Ishikawa (cell line): ENCODE measurements at regions not wholly inside any gene's neighbourhood (a gene's known extent, or its start where the extent isn't known, plus 50 kb on each side); places are given as distances from the start of the nearest gene placed in this dataset.

ENCODE experiments used
- CEBPB ChIP-seq: IDR thresholded peaks from 2 replicates; pipeline ENCODE4 v1.6.1; 2012
- CREB1 ChIP-seq: IDR thresholded peaks from 2 replicates; pipeline ENCODE4 v1.6.1; 2012; ENCODE audit warnings: low read depth
- EGR1 ChIP-seq: IDR thresholded peaks from 2 replicates; pipeline ENCODE4 v1.6.1; 2012
- EP300 ChIP-seq: IDR thresholded peaks from 2 replicates; pipeline ENCODE4 v1.6.1; 2012; ENCODE audit warnings: borderline replicate concordance
- FOXM1 ChIP-seq: IDR thresholded peaks from 2 replicates; pipeline ENCODE4 v1.6.1; 2012; ENCODE audit warnings: low read depth, borderline replicate concordance
- NFIC ChIP-seq: IDR thresholded peaks from 2 replicates; pipeline ENCODE4 v1.6.1; 2012
- RAD21 ChIP-seq: IDR thresholded peaks from 2 replicates; pipeline ENCODE4 v1.6.1; 2012; ENCODE audit warnings: low read depth
- TAF1 ChIP-seq: IDR thresholded peaks from 2 replicates; pipeline ENCODE4 v1.6.1; 2012; ENCODE audit warnings: low read depth, mild to moderate bottlenecking
- TCF12 ChIP-seq: IDR thresholded peaks from 2 replicates; pipeline ENCODE4 v1.6.1; 2012; ENCODE audit warnings: low read depth
- TEAD4 ChIP-seq: IDR thresholded peaks from 2 replicates; pipeline ENCODE4 v1.6.1; 2012
- YY1 ChIP-seq: IDR thresholded peaks from 2 replicates; pipeline ENCODE4 v1.6.1; 2012; ENCODE audit warnings: low read depth
- ZBTB7A ChIP-seq: IDR thresholded peaks from 2 replicates; pipeline ENCODE4 v1.6.1; 2012; ENCODE audit warnings: low read depth
- TF ChIP-seq, protein P1 (sequence below): IDR thresholded peaks from 2 replicates; pipeline ENCODE4 v1.6.1; 2012
- TF ChIP-seq, protein P2 (sequence below): IDR thresholded peaks from 2 replicates; pipeline ENCODE4 v1.6.1; 2012
- TF ChIP-seq, protein P3 (sequence below): IDR thresholded peaks from 2 replicates; pipeline ENCODE4 v1.6.1; 2012; ENCODE audit warnings: low read depth, mild to moderate bottlenecking

DNA sequence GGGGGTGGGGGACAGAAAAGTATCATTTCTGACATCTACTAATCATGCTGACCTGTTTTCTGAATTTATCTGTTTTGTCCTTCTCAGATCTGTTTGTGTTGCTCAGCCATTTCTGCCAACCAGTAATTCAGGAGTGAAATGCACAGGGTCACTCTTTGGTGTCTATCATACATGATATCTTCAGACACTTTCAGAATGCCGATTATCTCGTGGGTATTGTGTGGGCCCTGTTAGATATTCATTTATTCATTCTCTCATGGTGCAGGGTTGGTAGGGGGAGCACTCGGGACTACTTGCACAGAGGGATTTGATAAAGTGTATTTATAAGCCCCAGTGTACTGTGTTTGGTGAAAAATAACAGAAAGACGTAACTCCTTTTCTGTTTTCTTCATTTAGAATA lies 101.2 kb upstream of the CITED2 start:
- TF ChIP-seq NFIC (no peak), CEBPB (no peak), EP300 (no peak), TCF12 (no peak), FOXM1 (no peak), EGR1 (no peak), TEAD4 (no peak), CREB1 (no peak)
- TF ChIP-seq, protein P1, sequence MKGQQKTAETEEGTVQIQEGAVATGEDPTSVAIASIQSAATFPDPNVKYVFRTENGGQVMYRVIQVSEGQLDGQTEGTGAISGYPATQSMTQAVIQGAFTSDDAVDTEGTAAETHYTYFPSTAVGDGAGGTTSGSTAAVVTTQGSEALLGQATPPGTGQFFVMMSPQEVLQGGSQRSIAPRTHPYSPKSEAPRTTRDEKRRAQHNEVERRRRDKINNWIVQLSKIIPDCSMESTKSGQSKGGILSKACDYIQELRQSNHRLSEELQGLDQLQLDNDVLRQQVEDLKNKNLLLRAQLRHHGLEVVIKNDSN, result no peak

DNA sequence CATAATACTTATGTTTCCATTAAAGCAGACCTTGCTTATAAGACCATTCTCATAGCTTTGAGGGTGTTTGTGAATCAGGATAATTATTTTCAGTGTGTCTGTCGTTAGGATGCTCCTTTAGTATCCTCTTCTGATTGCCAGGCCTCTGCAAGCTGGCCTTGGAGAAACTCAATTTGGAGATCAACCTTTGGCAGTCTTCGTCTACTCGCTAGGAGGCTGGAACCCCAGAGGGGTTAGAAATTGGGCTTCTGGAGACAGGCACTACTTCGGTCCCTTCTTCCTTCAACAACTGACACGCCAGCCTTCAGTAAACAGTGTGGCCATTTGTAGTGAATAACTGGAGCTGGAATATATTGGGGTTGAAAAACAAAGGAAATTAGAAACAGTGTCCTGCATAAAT lies 100.8 kb upstream of the CITED2 start:
- TF ChIP-seq TEAD4 (no peak), EGR1 (no peak), EP300 (no peak), TAF1 (no peak), NFIC (no peak), CREB1 (no peak), FOXM1 (no peak), TCF12 (no peak), RAD21 (no peak), ZBTB7A (no peak), CEBPB (no peak)
- TF ChIP-seq, protein P2, sequence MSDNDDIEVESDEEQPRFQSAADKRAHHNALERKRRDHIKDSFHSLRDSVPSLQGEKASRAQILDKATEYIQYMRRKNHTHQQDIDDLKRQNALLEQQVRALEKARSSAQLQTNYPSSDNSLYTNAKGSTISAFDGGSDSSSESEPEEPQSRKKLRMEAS, result no peak

DNA sequence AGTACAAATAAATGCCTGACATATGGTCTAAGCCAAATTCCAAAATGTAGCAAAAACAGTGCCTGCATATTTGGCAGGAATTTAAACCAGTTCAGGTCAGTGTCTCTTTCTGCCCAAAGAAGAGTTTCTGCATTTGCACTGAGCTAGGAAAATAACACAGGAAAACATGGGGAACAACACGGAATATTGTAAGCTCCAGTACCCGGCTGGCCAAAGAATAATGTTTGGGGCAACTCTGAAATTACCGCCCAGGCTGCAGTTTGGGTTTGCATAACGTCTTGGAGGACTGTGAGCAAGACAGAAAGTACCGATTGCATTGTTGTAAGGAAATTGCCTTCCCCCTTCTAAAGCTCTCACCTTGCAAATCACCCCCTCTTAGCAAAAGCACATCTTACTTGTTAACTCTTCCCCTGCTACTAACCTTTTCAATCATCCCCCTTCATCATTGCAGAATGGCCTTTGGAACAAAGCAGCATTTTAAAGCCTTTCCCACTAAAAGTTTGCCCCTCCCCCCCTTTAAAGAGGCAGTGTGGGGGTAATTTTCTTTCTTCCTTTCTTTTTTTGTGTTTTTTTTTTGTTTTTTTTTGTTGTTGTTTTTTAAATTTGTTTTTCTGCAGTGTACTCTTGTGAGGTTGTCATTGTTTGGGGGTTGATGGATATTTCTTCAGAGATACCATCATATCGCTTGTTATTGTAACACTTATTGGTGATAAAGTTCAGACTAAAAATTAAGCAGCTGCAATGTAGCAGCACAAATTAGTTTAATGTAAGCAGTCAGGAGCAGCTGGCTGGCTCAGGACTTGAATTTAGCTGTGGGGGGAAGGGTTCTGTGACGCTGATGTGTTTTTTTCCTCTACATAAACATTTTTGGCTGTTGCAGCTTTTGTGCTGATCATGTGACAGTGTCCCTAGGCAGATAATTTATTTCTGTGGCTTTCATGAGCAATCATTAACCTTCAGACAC lies 100.0 kb upstream of the CITED2 start:
- TF ChIP-seq EGR1 (no peak), TEAD4 (no peak), TCF12 (no peak), FOXM1 (no peak), YY1 (no peak), EP300 (no peak), NFIC (no peak), TAF1 (no peak), CEBPB (no peak), RAD21 (no peak), ZBTB7A (no peak)

DNA sequence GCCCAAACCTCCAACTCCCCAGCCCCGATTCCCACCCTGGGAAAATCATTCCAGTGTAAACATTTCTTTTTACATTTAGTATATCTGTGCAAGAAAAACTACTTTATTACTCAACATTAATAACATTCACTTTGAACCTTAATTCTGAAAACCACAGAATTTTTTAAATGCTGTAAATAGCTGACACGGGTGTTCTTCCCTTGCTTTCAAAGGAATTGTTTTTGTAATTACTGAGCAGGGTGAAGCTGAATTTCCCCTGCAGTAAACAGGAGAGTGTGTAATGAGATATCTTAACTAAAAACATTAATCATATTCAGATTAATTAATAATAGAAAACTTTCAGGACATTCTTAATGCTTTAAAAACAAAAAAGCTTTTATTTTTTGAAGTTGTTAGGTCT lies 99.3 kb upstream of the CITED2 start:
- TF ChIP-seq CREB1, result no peak
- TF ChIP-seq ZBTB7A, result no peak
- no peak for TF ChIP-seq CEBPB
- TF ChIP-seq RAD21, result no peak
- no peak for TF ChIP-seq TAF1
- TF ChIP-seq YY1, result no peak
- TF ChIP-seq, protein P3, sequence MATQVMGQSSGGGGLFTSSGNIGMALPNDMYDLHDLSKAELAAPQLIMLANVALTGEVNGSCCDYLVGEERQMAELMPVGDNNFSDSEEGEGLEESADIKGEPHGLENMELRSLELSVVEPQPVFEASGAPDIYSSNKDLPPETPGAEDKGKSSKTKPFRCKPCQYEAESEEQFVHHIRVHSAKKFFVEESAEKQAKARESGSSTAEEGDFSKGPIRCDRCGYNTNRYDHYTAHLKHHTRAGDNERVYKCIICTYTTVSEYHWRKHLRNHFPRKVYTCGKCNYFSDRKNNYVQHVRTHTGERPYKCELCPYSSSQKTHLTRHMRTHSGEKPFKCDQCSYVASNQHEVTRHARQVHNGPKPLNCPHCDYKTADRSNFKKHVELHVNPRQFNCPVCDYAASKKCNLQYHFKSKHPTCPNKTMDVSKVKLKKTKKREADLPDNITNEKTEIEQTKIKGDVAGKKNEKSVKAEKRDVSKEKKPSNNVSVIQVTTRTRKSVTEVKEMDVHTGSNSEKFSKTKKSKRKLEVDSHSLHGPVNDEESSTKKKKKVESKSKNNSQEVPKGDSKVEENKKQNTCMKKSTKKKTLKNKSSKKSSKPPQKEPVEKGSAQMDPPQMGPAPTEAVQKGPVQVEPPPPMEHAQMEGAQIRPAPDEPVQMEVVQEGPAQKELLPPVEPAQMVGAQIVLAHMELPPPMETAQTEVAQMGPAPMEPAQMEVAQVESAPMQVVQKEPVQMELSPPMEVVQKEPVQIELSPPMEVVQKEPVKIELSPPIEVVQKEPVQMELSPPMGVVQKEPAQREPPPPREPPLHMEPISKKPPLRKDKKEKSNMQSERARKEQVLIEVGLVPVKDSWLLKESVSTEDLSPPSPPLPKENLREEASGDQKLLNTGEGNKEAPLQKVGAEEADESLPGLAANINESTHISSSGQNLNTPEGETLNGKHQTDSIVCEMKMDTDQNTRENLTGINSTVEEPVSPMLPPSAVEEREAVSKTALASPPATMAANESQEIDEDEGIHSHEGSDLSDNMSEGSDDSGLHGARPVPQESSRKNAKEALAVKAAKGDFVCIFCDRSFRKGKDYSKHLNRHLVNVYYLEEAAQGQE, result no peak
- no peak for TF ChIP-seq TCF12
- TF ChIP-seq, protein P2, result no peak

DNA sequence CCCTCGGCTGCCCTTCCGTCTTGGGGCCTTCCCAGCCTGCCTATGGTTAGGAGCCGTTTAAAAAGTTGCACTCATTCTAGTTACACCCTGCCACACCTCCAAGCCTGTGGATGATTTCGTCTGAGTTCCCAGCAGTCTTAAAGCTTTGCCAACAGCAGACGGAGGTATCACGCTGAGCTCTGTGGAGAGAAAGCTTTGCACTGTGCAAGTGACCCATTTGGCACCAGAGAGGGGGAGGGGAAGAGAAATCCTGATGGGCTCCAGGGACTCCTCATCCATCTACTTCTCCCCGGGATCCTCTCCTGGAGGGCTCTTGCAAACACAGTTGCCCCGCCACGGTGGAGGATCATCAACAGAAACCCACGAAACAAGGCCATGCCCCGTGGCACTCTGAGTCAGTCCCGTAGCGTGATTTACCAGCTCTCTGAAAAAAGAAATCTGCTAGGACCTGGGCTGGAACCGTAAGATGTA lies 98.8 kb upstream of the CITED2 start:
- TF ChIP-seq CEBPB (no peak), ZBTB7A (no peak), RAD21 (no peak), TAF1 (no peak), EP300 (no peak), TEAD4 (no peak), TCF12 (no peak), CREB1 (no peak), NFIC (no peak), FOXM1 (no peak), YY1 (no peak), EGR1 (no peak)
- TF ChIP-seq, protein P1, result no peak
- TF ChIP-seq, protein P2, result no peak
- TF ChIP-seq, protein P3, result no peak
